RPMI7951 (cell line): ENCODE measurements at regions not wholly inside any gene's neighbourhood (a gene's known extent, or its start where the extent isn't known, plus 50 kb on each side); places are given as distances from the start of the nearest gene placed in this dataset.

Experiments used
- DNase-seq: peaks from one replicate; pipeline ENCODE4 v3.0.0-alpha.2; 2012; ENCODE audit warnings: low read depth

GRCh38 chr7:31456646-31457368 is 57.1 kb upstream of the ITPRID1 start:
- no peak for DNase-seq

- no peak for DNase-seq
These were observed 56.3 kb upstream of the ITPRID1 start for GRCh38 chr7:31457551-31457950.

- DNase-seq: no peak
These were observed 55.7 kb upstream of the ITPRID1 start for GRCh38 chr7:31458203-31458602.

GRCh38 chr7:31462636-31463035 is 51.3 kb upstream of the ITPRID1 start:
- no peak for DNase-seq
